Stimulated activated naive CD4-positive, alpha-beta T cell (primary cell): ENCODE measurements at regions not wholly inside any gene's neighbourhood (a gene's known extent, or its start where the extent isn't known, plus 50 kb on each side); places are given as distances from the start of the nearest gene placed in this dataset.

ENCODE experiments used
- DNase-seq, 6 experiments: peaks; one replicate each; lab custom pipeline; 2025; lab: John Stamatoyannopoulos, UW

GRCh38 chr2:12284487-12284886 is 432.2 kb upstream of the TRIB2 start:
- DNase-seq, result no peak

DNA sequence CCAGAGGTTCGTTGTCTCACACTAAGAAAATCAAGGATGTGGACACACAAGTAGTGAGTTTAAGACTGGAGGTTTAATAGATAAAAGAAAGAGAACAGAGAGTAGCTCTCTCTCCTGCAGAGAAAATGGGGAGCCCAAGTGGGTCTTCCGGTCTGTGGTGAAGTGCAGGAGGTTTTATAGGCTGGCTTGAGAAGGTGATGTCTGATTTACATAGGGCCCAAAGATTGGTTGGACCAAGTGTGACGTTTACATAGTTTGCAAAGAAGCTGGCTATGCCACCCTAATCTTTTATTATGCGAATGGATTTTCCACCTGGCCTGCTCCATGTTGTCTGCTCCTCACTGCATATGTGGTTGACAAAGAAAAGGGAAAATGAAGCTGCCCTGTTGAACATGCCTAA is 430.4 kb upstream of the TRIB2 start:
- no peak for DNase-seq

DNA sequence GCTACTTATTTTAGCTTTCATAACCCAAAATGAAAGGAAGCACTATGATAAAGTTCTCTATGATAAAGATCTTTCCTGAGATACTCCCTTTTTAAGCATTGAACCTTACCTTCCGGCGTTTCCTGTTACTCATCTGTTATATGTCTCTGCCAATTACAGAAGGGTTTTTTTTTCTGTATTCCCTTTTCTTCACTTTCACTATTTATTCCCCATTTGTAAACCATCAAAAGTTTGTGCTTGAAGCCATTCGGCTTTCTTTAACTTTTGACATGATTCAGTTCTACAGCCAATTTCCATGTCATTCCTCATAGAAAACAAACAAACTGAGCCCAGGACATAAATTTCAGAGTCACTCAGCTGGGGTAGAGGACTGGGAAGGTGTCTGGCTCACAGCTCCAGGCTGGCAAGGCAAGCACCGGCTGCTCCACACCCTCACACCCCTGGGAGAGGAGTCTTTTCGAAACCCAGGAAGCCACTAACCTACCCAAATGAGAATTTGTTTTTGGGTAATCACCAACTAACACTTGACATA is 429.4 kb upstream of the TRIB2 start:
- DNase-seq, result no peak

GRCh38 chr2:12288048-12288447 is 428.7 kb upstream of the TRIB2 start:
- no peak for DNase-seq

- DNase-seq, result no peak
These were observed 427.5 kb upstream of the TRIB2 start for GRCh38 chr2:12289120-12289802.

GRCh38 chr2:12291303-12291702 is 425.4 kb upstream of the TRIB2 start:
- no peak for DNase-seq

DNA sequence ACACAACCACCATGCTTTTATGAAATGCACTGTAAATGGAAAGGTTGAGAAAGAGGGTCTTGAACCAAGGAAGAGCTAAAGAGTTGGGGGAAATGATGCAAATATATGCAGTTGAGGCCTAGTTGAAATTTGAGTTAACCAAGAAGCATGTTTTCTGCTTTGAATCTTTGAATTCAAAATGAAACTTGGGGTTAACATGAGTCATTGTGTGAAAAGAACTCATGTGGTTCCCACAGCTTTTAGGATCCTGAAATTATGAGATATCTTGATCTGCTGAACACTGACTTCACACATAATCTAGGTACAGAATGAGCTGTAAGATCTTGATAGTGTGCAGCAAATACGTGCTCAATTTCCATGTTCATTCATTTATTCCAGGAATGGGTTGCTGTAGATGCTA is 422.9 kb upstream of the TRIB2 start:
- no peak for DNase-seq

- peak in 2 of 6 experiments; percentile 5 to 13 for DNase-seq
These were observed 420.7 kb upstream of the TRIB2 start for GRCh38 chr2:12295856-12296519.

DNA sequence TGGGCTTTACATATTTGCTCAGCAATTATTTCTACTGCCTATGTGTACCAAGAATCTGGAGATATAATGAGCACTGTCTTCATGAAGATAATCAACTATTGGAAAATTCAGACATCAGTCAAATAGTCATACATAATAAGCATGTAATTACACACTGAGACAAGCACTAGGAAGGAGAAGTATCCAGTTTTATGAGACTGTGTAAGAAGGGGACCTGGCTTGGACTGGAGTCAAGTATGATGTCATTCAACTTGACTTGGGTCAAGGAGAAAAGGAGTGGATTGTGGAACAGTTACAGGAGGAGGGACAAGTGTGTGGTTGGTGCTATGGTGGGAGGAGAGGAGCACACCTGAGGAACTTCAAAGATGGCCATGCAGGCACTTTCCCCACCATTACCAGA is 419.8 kb upstream of the TRIB2 start:
- DNase-seq, result no peak

- DNase-seq, result no peak
These were observed 418.4 kb upstream of the TRIB2 start for GRCh38 chr2:12298352-12298751.

- no peak for DNase-seq
These were observed 417.3 kb upstream of the TRIB2 start for GRCh38 chr2:12299431-12299830.

DNA sequence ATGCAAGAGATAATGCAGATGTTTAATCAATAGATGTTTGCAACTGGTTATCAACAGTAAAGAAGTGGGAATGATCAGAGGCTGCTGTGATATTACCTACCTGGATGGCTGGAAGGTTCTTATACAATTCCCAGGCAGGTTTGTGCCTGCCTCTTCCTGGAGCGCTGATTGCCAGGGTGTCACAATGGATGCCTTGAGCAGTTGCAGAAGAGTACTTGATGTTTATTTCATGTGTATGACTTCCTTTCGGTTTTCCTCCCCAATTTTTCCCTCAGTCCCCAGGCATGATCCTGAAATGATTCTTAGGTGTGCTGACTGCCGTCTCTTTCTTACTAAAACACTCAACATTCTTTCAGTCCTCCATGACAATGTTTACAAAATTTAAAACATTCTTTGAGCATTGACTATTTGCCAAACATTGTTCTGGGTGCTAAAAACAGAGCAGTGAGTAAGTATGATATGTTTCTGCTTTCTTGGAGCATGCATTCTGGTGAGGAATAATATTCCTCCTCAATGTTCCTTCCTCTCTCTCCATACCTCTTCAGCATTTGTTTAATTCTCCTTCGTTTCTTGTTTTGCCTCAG is 416.6 kb upstream of the TRIB2 start:
- no peak for DNase-seq

DNA sequence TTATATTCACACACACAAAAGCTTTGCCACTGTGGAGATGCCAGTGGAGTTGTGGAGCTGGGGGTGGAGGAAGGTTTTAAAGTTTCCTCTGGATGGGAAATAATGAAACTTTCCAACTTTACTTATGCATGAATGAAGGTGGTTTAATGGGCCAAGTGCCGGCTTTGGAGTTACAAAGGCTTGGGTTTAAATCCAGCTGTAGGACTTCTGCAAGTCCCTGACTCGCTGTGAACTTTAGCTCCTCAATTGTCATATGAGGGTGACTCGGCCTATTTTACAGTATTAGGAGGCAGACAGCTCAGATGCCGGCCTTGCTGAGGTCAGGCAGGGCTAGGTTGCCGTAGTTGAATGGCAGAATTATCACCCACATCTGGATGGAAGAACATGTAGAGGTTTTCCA is 415.8 kb upstream of the TRIB2 start:
- no peak for DNase-seq

DNA sequence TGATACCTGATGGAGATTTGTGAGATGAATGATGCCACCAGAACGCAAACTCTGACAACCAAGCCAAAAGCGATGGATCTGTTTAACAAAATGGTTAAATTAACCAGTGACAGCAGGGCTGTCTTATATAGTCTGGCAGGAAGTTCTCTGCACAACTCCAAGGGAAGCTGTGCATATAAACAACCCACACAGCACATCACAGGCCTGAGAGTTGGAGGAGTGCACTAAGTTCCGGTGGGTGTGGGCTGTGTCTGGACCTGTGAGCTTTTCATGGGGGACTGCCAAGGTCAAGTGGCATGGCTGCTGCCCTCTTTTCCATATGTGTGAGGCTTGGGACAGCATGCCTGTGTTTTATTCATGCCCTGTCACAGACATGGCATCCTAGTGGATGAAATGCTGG is 414.6 kb upstream of the TRIB2 start:
- DNase-seq, result peak in 3 of 6 experiments; percentile 15 to 47 (median 23)

- DNase-seq, result no peak
These were observed 414.0 kb upstream of the TRIB2 start for GRCh38 chr2:12302691-12303090.

DNA sequence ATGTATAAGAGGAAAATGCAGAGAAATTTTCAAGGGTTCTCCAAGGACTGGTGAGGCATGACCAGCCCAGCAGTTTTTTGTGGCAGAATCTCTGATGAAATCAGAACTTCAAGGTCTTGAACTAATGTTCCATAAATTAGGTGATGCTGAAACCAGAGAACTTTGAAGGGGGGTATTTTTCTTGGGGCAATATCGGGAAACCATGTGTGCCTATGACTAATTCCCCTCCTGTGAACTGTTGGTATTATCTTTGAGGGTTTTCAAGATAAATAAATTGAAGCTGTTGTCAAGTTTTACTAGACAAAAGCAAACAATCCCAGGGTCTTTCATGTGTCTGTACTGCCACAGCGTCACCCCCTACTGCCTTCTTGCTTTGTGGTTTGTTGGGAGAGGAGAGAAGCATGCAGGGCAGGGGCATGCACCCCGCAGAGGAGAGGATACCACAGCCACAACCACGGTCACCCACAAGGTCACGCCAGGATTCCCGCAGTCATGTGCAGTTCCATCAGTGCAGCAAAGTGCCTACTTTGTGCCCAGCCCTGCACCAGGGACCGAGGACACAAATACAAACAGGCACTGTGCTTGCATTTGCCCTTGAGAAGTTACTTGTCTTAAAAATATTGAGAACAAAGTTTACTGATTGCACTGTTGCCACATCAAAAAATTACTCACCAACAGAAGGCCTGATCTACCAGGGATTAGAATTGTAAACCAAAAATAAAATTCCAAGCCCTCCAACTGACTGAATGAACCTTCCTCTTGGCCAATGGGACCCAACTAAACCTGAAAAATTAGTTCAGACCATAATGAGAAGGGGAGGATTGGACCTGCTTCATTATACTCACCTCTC is 413.3 kb upstream of the TRIB2 start:
- peak in 2 of 6 experiments; percentile 6 to 17 for DNase-seq

GRCh38 chr2:12304564-12305171 is 412.1 kb upstream of the TRIB2 start:
- DNase-seq, result no peak

DNA sequence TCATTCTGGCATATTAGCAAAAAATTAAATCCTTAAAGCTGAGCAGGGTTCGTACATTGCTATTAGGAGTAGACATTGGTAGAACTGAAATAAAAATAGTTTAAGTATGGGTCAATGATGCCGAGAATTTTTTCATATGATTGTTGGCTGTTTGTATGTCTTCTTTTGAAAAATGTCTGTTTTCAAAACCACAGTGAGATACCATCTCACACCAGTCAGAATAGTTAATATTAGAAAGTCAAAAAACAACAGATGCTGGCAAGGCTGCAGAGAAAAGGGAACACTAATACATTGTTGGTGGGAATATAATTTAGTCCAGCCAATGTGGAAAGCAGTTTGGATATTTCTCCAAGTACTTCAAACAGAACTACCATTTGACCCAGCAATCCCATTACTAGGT is 410.8 kb upstream of the TRIB2 start:
- no peak for DNase-seq

- peak in 2 of 6 experiments; percentile 17 to 31 for DNase-seq
These were observed 406.3 kb upstream of the TRIB2 start for GRCh38 chr2:12310399-12310798.

DNA sequence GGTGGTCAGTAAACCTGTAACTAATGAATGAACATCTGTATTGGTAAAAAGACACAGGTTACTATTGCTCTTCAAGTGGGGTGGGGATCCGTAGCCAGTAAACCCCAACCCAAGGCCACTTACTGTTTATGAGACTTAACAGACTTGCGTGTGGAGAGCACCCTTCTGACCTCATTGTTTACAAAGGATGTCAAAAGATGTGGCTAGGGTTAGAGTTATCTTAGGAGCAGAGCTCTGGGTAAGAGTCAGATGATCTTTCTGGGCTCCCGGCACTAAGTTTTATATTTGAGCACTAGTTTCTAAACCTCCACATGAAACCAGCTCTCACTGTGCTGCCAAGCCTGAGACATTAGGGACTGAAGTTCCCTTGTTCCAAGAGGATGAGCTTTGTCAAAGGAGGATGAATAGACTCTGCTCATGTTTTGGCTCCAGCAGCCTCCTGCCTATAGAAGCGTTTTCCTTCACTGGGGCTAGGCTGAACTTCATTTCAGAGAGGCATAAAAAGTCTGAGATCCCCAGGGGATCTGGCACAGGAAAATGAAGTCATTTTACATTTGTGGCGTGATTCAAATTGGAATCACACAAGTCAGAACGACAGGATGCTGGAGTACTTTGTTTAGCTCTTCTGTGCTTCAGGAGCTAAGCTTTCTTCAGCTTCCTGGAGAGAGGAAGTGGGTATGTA is 403.1 kb upstream of the TRIB2 start:
- no peak for DNase-seq

DNA sequence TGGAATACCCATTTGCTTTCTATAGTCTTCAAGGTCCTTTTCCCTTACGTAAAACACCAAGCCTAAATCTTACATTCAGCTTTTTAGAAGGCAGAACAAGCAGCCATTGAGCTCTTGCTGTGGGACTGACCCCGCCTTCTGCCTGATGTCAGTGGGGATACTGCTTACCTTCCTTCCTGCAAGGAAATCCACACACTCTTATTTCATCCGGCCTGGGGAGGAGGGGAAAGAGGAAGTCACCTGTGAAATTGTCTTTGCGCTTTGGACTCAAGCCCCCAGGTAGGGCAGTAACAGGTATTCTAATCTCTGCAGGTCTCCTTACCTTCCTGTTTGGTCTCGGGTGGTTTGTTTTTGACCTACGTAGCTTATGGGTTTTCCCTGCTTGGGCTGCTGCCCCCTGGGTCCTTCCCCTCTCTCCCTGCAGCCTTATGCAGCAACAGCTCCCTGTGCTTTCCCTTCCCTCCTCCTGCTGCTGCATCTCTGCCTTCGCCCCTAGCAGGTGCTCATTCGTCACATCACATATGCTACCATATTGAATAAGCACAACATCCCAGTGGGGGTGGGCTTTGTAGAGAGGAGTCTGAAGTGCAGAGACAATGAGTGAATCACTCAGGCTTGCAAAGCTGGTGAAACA is 402.5 kb upstream of the TRIB2 start:
- no peak for DNase-seq
